ENCODE measurements at regions not wholly inside any gene's neighbourhood (a gene's known extent, or its start where the extent isn't known, plus 50 kb on each side); places are given as distances from the start of the nearest gene placed in this dataset.
"Not testable (repeated sequence)": the region's sequence is repeated elsewhere in the genome, so short reads cannot be mapped to it uniquely, and the experiment has no call there.

- DNase-seq, result no peak
- in situ Hi-C loops (cut with HindIII; ENCODE audit: low pct_ligation_motif_present, low pct_unique_long_range_greater_than_20kb, low sequenced_read_pairs), result no loop called here
Observed at GRCh38 chr5:106658150-106658549, 1012.6 kb downstream of the EFNA5 start.

GRCh38 chr5:106656821-106657220 lies 1013.9 kb downstream of the EFNA5 start:
- DNase-seq, result no peak
- in situ Hi-C loops (cut with HindIII; ENCODE audit: low pct_ligation_motif_present, low pct_unique_long_range_greater_than_20kb, low sequenced_read_pairs), result no loop called here

- no peak for DNase-seq
Observed at GRCh38 chr5:106649031-106649430, 1021.7 kb downstream of the EFNA5 start.

GRCh38 chr5:106648401-106648800 lies 1022.3 kb downstream of the EFNA5 start:
- no peak for DNase-seq
- in situ Hi-C loops (cut with HindIII; ENCODE audit: low pct_ligation_motif_present, low pct_unique_long_range_greater_than_20kb, low sequenced_read_pairs), result no loop called here

More at GRCh38 chr5:106649031-106649430, 1021.7 kb downstream of the EFNA5 start:
- in situ Hi-C loops (cut with HindIII; ENCODE audit: low pct_ligation_motif_present, low pct_unique_long_range_greater_than_20kb, low sequenced_read_pairs), result no loop called here

- DNase-seq, result no peak
- in situ Hi-C loops (cut with HindIII; ENCODE audit: low pct_ligation_motif_present, low pct_unique_long_range_greater_than_20kb, low sequenced_read_pairs), result no loop called here
Observed at GRCh38 chr5:106646106-106646505, 1024.6 kb downstream of the EFNA5 start.

GRCh38 chr5:106640511-106640910 lies 1030.2 kb downstream of the EFNA5 start:
- in situ Hi-C loops (cut with HindIII; ENCODE audit: low pct_ligation_motif_present, low pct_unique_long_range_greater_than_20kb, low sequenced_read_pairs), result no loop called here
- no peak for DNase-seq

- in situ Hi-C loops (cut with HindIII; ENCODE audit: low pct_ligation_motif_present, low pct_unique_long_range_greater_than_20kb, low sequenced_read_pairs), result no loop called here
- DNase-seq, result no peak
Observed at GRCh38 chr5:106639488-106639887, 1031.2 kb downstream of the EFNA5 start.

- in situ Hi-C loops (cut with HindIII; ENCODE audit: low pct_ligation_motif_present, low pct_unique_long_range_greater_than_20kb, low sequenced_read_pairs), result no loop called here
Observed at GRCh38 chr5:106637275-106637674, 1033.5 kb downstream of the EFNA5 start.

GRCh38 chr5:106634375-106634774 lies 1036.4 kb downstream of the EFNA5 start:
- DNase-seq, result no peak
- in situ Hi-C loops (cut with HindIII; ENCODE audit: low pct_ligation_motif_present, low pct_unique_long_range_greater_than_20kb, low sequenced_read_pairs), result no loop called here

More at GRCh38 chr5:106637275-106637674, 1033.5 kb downstream of the EFNA5 start:
- DNase-seq, result no peak

- no peak for DNase-seq
- in situ Hi-C loops (cut with HindIII; ENCODE audit: low pct_ligation_motif_present, low pct_unique_long_range_greater_than_20kb, low sequenced_read_pairs), result no loop called here
Observed at GRCh38 chr5:106633825-106634224, 1036.9 kb downstream of the EFNA5 start.

GRCh38 chr5:106628456-106628855 lies 1042.3 kb downstream of the EFNA5 start:
- in situ Hi-C loops (cut with HindIII; ENCODE audit: low pct_ligation_motif_present, low pct_unique_long_range_greater_than_20kb, low sequenced_read_pairs); DNase-seq: not testable (repeated sequence)

GRCh38 chr5:106610041-106610440 lies 1060.7 kb downstream of the EFNA5 start:
- DNase-seq, result no peak
- in situ Hi-C loops (cut with HindIII; ENCODE audit: low pct_ligation_motif_present, low pct_unique_long_range_greater_than_20kb, low sequenced_read_pairs), result no loop called here

- no peak for DNase-seq
- in situ Hi-C loops (cut with HindIII; ENCODE audit: low pct_ligation_motif_present, low pct_unique_long_range_greater_than_20kb, low sequenced_read_pairs), result no loop called here
Observed at GRCh38 chr5:106601620-106602019, 1069.1 kb downstream of the EFNA5 start.

- in situ Hi-C loops (cut with HindIII; ENCODE audit: low pct_ligation_motif_present, low pct_unique_long_range_greater_than_20kb, low sequenced_read_pairs), result no loop called here
- DNase-seq, result no peak
Observed at GRCh38 chr5:106600803-106601202, 1069.9 kb downstream of the EFNA5 start.

GRCh38 chr5:106595864-106596263 lies 1074.9 kb downstream of the EFNA5 start:
- no peak for DNase-seq
- in situ Hi-C loops (cut with HindIII; ENCODE audit: low pct_ligation_motif_present, low pct_unique_long_range_greater_than_20kb, low sequenced_read_pairs), result no loop called here

GRCh38 chr5:106584268-106584667 lies 1086.5 kb downstream of the EFNA5 start:
- in situ Hi-C loops (cut with HindIII; ENCODE audit: low pct_ligation_motif_present, low pct_unique_long_range_greater_than_20kb, low sequenced_read_pairs), result no loop called here
- no peak for DNase-seq

- no peak for DNase-seq
- in situ Hi-C loops (cut with HindIII; ENCODE audit: low pct_ligation_motif_present, low pct_unique_long_range_greater_than_20kb, low sequenced_read_pairs), result no loop called here
Observed at GRCh38 chr5:106578736-106579135, 1092.0 kb downstream of the EFNA5 start.

- no peak for DNase-seq
- in situ Hi-C loops (cut with HindIII; ENCODE audit: low pct_ligation_motif_present, low pct_unique_long_range_greater_than_20kb, low sequenced_read_pairs), result no loop called here
Observed at GRCh38 chr5:106574820-106575219, 1095.9 kb downstream of the EFNA5 start.

- no peak for DNase-seq
- in situ Hi-C loops (cut with HindIII; ENCODE audit: low pct_ligation_motif_present, low pct_unique_long_range_greater_than_20kb, low sequenced_read_pairs), result no loop called here
Observed at GRCh38 chr5:106566031-106566430, 1104.7 kb downstream of the EFNA5 start.

- no peak for DNase-seq
- in situ Hi-C loops (cut with HindIII; ENCODE audit: low pct_ligation_motif_present, low pct_unique_long_range_greater_than_20kb, low sequenced_read_pairs), result no loop called here
Observed at GRCh38 chr5:106545325-106545724, 1125.4 kb downstream of the EFNA5 start.

GRCh38 chr5:106543330-106543729 lies 1127.4 kb downstream of the EFNA5 start:
- DNase-seq, result no peak
- in situ Hi-C loops (cut with HindIII; ENCODE audit: low pct_ligation_motif_present, low pct_unique_long_range_greater_than_20kb, low sequenced_read_pairs), result no loop called here
